MM.1S (cell line): ENCODE measurements at regions not wholly inside any gene's neighbourhood (a gene's known extent, or its start where the extent isn't known, plus 50 kb on each side); places are given as distances from the start of the nearest gene placed in this dataset.
A peak's percentile ranks its signal among the peaks of the same experiment; 100 is the strongest.

Experiments used
- CTCF ChIP-seq: fragments of 300-600 bp; sonication (generic); IDR thresholded peaks from 2 replicates; pipeline ENCODE4 v1.5.1; 2016; ENCODE audit warnings: antibody characterized with exemption, low read length, mixed read lengths
- EZH2 ChIP-seq: fragments of 300-600 bp; sonication (generic); optimal IDR thresholded peaks from 2 replicates; pipeline ENCODE3; 2017; ENCODE audit warnings: low read depth, mild to moderate bottlenecking, antibody characterized with exemption, low read length, mixed read lengths

- TF ChIP-seq CTCF (peak; percentile 76), EZH2 (no peak)
Observed at GRCh38 chr3:25897019-25897418, 107.1 kb downstream of the OXSM start.
